GM18507 (cell line): ENCODE measurements at regions not wholly inside any gene's neighbourhood (a gene's known extent, or its start where the extent isn't known, plus 50 kb on each side); places are given as distances from the start of the nearest gene placed in this dataset.

ENCODE experiments used
- DNase-seq: peaks from one replicate; pipeline ENCODE4 v3.0.0; 2011; ENCODE audit warnings: low read depth; ENCODE audit not compliant: insufficient read length; ENCODE audit errors: extremely low spot score
- FAIRE-seq: peaks from 2 replicates; lab custom pipeline; 2011; peaks lifted over from hg19 to GRCh38; lab: Jason Lieb, UNC

DNA sequence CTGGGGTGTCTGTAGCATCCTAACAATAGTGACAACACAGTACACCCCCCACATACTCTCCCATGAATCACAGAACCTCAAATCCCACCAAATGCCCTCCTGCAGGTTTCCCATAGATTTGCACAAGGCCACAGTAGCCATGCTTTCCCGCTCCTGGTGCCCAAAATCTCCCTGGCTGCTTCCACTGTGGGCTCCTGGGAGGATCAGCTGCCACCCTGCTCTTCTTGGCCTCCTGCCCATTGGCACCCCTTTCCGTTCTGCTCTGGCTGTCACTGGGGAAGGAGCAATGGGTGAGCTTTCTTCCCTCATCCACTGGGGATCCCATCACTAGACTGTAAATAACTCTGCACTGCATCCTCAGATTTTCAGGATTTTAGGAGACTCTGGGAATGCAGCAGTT, 92.1 kb upstream of the SLC24A5 start:
- DNase-seq, result no peak
- no peak for FAIRE-seq

DNA sequence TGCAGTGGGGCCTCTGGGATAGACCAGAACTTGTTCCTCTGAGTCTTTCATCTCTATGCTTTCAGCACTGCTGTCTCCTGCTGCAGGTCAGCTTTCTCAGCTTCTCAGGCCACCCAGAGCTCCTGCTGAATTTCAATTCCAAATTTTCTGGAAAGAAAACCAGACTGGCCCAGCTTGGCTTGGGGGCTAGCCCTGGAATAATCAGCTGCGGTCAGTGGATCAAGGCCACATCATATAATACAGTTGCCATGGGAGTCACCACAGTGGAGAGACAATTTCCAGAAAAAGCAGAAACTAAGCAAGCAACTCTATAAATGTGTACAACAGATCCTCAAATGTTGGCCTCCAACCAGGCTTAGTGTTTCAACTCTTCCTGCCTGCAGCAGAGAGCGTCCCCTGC, 91.1 kb upstream of the SLC24A5 start:
- DNase-seq, result no peak
- FAIRE-seq, result no peak

DNA sequence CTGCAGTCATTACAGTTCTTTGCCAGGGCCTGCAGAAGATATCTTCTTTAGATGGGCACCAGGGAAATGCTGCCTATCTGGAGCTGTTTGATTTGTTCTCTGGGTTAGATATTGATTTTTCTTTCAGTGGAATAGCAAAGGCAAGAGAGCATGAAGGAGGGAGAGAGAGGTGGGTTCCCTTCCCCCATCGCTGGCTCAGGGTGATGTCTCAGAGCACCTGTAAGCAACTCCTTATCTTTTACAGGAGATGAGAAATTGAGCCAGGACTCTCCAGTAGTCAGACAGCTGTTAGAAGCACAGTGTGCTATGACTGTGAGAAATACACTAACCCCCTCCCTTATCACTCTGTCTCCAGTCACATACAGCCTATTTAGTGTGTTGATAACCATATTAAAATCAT, 89.3 kb upstream of the SLC24A5 start:
- FAIRE-seq, result no peak
- no peak for DNase-seq

DNA sequence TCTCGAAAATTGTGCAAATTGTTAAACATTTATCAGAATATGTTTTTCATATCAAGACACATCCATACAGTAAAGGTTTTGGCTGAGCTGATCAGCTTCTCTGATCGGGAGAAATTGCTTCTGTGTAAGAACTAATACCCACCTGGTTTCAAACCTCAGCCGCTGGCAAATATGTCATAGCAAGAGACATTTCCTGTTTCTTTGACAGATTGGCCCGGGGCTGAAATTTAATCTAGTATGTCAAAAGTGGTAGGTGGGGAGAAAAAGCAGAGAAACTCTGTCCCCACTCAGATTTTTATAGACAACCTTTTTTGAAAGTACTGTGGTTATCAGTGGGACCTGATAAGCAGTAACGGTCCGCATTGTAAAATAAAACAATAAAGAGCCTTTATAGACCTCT, 88.8 kb upstream of the SLC24A5 start:
- no peak for FAIRE-seq
- DNase-seq, result no peak

DNA sequence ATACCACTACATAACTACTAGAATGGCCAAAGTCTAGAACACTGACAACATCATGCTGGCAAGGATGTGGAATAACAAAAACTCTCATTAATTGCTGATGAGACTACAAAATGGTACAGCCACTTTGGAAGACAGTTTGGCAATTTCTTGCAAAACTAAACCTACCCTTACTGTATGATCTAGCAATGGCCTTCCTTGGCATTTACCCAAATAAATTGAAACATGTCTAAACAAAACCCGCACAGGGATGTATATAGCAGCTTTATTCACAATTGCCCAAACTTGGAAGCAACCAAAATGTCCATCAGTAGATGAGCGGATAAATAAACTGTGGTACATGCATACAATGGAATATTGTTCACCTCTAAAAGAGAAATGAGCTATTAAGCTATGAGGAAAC, 87.9 kb upstream of the SLC24A5 start:
- FAIRE-seq (no peak), DNase-seq (no peak)

DNA sequence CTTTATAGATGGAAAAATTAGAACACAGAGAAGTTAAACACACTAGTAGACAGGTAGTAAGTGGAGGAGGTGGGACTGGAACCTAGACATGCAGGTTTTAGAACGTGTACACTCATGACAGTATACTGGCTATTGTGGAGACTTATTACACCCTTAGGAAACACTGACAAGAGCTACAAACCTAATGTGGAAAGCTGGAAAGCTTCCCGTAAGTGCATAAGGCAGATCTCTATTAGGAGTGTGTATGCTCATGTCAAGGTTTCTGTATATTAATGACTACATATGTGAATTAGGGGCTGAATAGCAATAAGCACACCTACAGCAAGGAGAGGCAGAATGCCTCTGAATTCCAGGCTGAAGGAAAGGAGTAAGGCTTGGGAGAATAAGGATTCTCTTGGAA, 82.6 kb upstream of the SLC24A5 start:
- FAIRE-seq (no peak), DNase-seq (no peak)

DNA sequence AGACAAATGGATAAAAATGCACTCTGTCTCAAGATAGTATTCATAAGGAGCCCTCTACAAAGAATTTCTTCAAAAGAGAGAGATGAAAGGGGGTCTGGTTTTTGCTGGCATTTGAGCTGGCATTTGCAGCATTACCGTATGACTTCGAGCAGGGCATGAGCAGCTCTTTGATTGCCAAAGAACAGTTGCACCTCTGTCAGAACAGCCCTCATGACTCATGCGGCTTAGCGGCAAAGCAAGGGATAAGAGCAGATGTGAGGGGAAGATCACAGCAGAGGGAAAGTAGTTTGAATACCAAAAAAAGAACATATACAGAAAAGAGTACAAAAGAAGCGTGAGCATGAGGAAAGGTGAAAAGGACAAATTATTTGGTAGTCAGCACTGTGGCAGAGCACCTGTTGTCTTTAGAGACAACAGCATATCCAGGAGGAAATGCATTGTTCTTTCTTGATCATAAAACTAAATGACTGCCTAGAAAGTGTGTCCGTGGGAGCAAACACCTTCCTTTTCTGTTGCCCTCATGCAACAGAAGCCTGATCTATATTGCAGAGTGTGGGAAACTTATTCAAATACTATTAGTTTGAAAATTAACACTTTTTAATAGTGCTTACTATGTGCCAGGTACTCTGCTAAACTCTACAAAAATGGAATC, 80.5 kb upstream of the SLC24A5 start:
- no peak for DNase-seq

DNA sequence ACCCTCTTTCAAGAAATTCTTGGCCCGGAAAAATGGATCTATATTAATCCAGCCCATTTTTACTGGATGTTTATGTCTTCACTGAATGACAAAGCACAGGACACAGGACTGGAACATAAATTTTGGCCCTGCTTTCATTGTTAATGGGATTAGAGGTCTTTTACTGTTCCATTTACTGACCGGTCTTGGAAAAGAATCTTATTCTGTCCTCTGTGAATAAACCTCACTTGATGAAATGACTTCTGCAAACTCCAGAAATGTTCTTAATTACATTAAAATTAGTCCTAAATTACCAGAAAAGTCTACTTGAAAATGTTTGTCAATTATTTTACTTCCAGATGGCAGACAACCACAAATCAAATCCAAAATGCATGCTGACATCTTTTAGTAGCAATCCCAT, 79.3 kb upstream of the SLC24A5 start:
- DNase-seq, result no peak
- no peak for FAIRE-seq

More for the DNA sequence above, 80.5 kb upstream of the SLC24A5 start:
- no peak for FAIRE-seq

DNA sequence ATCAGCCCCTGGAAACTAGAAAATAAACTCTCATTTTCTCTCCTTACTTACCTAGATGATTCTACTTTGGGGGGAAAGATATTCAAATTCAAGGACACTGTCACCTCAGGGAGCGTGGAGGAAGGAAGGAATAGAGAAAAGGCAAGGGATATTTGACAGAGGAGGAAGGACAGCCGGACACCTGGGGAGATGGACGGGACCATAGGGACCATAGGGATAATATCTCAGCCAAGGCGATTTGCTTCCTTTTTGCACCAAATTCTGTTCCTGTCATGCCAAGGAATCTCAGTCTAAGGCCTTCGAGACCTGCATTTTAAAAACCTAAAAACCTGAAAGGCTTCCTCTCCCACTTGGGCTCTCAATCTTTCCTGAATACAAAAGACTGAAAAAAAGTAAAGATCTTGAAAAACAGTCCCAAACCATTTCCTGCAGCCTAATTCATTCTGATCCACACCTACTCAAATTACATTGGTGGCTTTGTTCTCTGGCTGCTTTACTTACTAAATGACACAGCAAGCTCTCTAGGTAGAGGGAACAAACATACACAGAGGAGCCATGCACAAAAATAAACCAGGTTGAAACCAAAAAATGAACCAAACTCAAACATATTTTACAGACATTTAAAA, 73.9 kb upstream of the SLC24A5 start:
- no peak for FAIRE-seq
- DNase-seq, result no peak

DNA sequence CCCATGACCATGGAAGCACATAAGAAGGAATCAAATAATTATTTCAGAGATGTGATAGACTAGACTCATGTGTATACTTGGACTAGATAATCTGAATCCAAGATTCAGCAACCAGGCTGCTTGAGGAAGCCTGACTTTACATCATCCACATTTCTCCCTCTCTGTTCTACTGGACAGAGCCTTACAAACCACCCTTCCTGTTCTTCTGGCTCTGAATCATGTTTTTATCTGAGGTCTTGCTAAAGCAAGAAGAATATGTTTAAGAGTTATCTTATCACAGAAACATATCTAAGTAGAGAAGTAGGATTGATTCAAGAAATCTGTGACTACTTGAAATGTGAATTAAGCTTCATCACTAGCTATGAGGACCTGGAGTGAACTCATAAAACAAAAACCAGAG, 71.1 kb upstream of the SLC24A5 start:
- no peak for DNase-seq
- no peak for FAIRE-seq

DNA sequence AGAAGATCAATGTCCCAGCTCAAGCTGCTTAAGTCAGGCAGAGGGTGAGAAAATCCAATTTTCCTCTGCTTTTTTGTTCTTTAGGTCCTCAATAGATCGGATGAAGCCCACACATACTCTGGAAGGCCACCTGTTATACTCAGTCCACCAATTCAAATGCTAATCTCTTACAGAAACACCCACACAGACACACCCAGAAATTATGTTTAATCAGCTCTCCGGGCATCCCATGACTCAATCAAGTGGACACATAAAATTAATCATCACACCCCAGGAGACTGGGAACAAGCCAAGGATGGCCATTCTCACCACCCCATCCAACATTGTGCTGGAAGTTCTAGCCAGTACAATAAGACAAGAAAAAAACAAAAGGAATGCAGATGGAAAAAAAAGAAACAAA, 67.8 kb upstream of the SLC24A5 start:
- DNase-seq (no peak), FAIRE-seq (no peak)

DNA sequence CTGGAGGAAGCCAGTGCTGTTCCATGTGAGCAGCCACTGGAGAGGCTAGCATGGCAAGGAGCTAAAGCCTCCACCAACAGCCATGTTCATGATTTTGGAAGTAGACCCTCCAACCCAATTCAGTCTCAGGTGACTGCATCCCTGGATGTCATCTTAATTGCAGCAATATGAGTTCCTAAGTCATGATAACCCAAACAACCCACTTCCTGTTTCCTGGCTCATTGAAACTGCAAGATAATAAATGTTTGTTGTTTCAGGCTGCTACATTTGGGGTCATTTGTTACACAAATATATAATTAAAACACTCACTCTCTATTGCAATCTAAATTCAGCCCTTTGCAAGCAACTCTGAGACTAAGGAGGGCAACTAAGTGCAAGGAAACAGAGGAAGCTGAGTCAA, 62.4 kb upstream of the SLC24A5 start:
- DNase-seq (no peak), FAIRE-seq (no peak)

DNA sequence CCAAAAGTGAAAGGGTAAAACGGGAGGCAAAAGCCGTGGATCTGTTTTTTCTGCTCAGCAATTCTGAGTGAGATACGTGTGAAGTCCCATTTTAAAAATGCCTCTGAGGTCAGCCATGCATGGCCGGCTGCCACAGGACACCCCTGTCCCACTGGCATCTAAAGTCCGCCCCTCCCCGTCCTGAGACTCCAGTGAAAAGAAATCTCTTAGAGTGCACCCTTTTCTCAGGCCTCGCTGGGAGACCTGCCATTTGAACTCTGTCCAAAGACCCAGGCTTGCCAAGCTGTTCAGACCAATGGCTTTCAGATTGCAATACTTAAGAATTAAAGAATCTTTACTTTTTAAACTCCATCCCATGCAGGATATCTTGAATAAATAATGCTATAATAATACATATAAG, 61.0 kb upstream of the SLC24A5 start:
- no peak for DNase-seq
- FAIRE-seq, result no peak

DNA sequence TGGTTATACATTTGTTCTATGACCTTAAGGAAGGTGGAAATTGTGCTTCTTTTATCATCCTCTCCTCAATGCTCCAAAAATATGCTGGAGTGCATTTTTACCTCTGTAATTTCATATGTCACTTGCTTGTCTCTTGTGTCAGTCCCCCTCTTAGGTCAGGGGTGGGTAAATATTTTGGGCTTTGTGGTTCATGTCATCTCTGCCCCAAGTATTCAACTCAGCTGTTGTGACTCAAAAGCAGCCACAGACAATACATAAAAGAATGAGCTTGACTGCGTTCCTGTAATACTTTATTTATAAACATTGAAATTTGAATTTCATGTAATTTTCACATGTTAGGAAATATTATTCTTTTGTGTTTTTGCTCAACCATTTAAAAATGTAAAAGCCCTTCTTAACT, 60.4 kb upstream of the SLC24A5 start:
- no peak for FAIRE-seq
- DNase-seq, result no peak

DNA sequence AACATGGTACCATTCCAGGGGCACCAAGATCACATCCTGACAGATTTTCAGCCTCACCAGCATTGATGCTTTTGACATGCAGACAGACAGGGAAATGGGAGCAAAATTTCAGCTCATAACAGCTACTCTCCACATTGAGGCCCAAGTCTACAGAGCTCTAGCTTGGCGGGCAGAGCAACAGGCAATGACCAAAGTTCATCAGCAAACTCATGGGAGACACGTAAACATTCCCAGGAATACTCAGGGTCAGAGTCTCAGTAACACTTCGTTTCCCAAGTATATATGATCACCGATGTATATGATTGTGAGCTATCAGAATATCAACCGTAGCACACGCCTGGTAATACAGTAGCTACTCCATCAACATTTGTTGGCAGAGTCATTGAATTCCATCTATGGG, 59.2 kb upstream of the SLC24A5 start:
- DNase-seq, result no peak
- no peak for FAIRE-seq

DNA sequence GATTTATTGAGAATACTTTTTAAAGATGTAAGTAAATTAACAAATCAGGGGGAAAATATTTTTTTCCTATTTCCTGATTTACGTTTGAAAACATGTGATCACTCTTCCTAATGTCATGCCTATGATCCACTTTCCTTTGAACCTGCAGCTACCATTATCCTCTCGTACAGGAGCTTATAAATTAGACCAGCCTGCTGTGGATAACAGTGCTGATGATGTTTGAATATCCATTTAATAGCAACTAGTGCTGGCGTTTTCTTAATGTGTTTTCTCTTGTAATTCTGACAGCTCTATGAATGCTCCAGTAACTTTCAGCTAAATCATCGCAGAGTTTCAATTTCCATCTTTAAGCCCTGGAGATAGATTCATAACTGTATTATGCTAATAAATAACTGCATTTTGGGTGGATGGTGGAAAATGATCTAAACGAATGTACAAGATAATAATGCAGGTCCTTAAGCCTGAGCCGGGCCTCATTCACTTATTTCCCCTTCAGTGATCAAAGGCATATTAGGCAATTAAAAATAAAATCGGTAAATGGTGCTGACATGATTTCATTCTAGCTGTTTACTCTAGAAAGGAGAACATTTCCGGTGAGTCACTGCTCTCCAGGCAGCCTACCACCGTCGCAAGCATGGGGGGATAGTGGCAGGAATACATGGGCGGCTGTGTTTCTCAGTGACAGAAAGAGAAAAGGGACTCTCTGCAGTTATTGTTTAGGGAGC, 58.5 kb upstream of the SLC24A5 start:
- peak; percentile 26 for FAIRE-seq
- no peak for DNase-seq

DNA sequence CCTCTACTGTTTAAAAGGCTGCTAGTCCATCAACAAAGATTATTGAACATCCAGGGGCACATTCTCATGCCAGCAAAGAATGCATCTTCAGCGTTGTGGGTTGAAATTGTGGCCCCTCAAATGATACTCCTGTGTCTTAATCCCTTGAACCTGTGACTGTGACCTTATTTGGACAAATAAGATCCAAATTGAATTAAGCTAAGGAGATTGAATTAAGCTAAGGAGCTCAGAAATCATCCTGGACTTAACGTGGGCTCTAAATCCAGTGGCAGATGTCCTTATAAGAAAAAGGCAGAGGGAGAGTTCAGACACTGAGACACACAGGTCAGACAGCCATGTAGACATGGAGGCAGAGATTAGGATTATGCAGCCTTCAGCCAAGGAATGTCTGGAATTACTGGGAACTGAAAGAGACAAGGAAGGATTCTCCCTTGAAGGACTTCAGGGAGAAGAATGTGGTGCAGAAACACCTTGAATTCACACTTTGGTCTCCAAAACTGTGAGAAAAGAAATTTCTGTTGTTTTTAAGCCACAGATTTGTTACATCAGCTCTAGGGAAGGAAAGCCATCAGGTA, 57.3 kb upstream of the SLC24A5 start:
- FAIRE-seq, result no peak
- DNase-seq, result no peak

DNA sequence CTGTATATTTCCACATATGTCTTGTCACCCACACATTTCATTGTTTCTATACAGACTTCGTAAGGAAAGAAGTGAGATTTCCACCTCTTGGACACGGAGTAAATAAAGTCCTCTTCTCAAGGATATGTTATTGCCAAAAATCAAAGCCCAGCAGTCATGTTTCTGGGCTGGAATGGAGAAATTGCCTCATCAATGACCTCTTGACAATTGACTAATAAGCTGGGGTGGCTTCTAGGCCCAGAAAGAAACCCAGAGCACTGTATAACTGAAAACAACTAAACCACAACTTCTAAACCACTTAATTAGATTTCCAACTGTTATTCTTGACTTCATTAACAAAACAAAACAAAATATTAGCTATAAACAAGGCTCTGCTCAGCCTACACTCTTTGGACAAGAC, 56.4 kb upstream of the SLC24A5 start:
- FAIRE-seq, result no peak

DNA sequence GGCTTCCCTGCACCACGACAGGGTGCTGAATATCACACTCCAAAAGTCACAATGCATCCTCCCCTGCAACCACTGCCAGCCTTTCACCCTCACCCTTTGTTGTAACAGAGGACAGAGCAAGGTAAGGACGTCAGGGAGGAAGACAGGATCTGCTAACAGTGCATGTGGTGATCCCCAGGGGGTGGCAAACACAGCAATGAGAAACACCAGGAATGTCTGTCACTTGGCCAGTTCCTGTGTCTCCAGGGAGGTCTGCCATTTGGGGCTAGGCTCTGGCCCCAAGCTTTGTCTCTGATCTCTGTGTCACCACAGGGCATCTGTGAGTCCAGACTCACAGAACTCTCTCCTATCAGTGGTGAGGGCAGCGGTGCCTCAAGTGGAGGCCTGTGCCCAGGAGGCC, 54.3 kb upstream of the SLC24A5 start:
- FAIRE-seq (no peak), DNase-seq (no peak)

More for the DNA sequence above, 56.4 kb upstream of the SLC24A5 start:
- DNase-seq, result no peak
